GM18505 (cell line): ENCODE measurements at regions not wholly inside any gene's neighbourhood (a gene's known extent, or its start where the extent isn't known, plus 50 kb on each side); places are given as distances from the start of the nearest gene placed in this dataset.

Experiments used
- ATAC-seq: cut with Tn5 transposase; IDR thresholded peaks from one replicate; pipeline ENCODE4 v1.9.1; 2021; ENCODE audit not compliant: unreplicated experiment
- POLR2A ChIP-seq: IDR thresholded peaks from 4 replicates; pipeline ENCODE4 v1.6.1; 2011; ENCODE audit warnings: borderline replicate concordance; ENCODE audit not compliant: insufficient read depth, insufficient read length; ENCODE audit errors: extremely low read depth

- no peak for ATAC-seq
- TF ChIP-seq POLR2A, result no peak
These were observed 76.6 kb upstream of the LMO1 start for GRCh38 chr11:8340296-8340695.

GRCh38 chr11:8339592-8340022, 75.9 kb upstream of the LMO1 start:
- no peak for TF ChIP-seq POLR2A
- no peak for ATAC-seq

- no peak for ATAC-seq
- no peak for TF ChIP-seq POLR2A
These were observed 74.5 kb upstream of the LMO1 start for GRCh38 chr11:8338138-8338537.

- no peak for ATAC-seq
- no peak for TF ChIP-seq POLR2A
These were observed 73.6 kb upstream of the LMO1 start for GRCh38 chr11:8337130-8337795.

- no peak for ATAC-seq
- TF ChIP-seq POLR2A, result no peak
These were observed 72.9 kb upstream of the LMO1 start for GRCh38 chr11:8336356-8337129.

GRCh38 chr11:8335683-8336082, 72.0 kb upstream of the LMO1 start:
- no peak for TF ChIP-seq POLR2A
- no peak for ATAC-seq

- ATAC-seq, result no peak
- no peak for TF ChIP-seq POLR2A
These were observed 71.5 kb upstream of the LMO1 start for GRCh38 chr11:8335186-8335585.

GRCh38 chr11:8333811-8334401, 70.2 kb upstream of the LMO1 start:
- no peak for TF ChIP-seq POLR2A
- no peak for ATAC-seq

GRCh38 chr11:8333376-8333775, 69.7 kb upstream of the LMO1 start:
- no peak for TF ChIP-seq POLR2A
- no peak for ATAC-seq

- TF ChIP-seq POLR2A, result no peak
- ATAC-seq, result no peak
These were observed 69.2 kb upstream of the LMO1 start for GRCh38 chr11:8332891-8333290.

GRCh38 chr11:8332196-8332595, 68.5 kb upstream of the LMO1 start:
- no peak for ATAC-seq

GRCh38 chr11:8331767-8332166, 68.1 kb upstream of the LMO1 start:
- TF ChIP-seq POLR2A, result no peak
- ATAC-seq, result no peak

More at GRCh38 chr11:8332196-8332595, 68.5 kb upstream of the LMO1 start:
- TF ChIP-seq POLR2A, result no peak

- ATAC-seq, result no peak
- TF ChIP-seq POLR2A, result no peak
These were observed 67.2 kb upstream of the LMO1 start for GRCh38 chr11:8330896-8331295.

- TF ChIP-seq POLR2A, result no peak
- no peak for ATAC-seq
These were observed 66.7 kb upstream of the LMO1 start for GRCh38 chr11:8330404-8330803.
